Natural killer cell (primary cell): ENCODE measurements at regions not wholly inside any gene's neighbourhood (a gene's known extent, or its start where the extent isn't known, plus 50 kb on each side); places are given as distances from the start of the nearest gene placed in this dataset.

Experiments
- ATAC-seq, 3 donors: fragments of 150-1000 bp in 2 of 3; fragments of 200-7000 bp in 1 of 3; cut with Tn5 transposase; 1 replicate in 1 of 3; 2 replicates in 2 of 3; pipeline ENCODE4 v1.10.0; 2021; ENCODE audit warnings: mild to moderate bottlenecking in 2 of 3, moderate library complexity in 2 of 3
- DNase-seq, 2 donors: peaks; one replicate each; pipeline versions ENCODE4 v3.0.0 to v3.0.0-alpha.2; 2013 to 2021; ENCODE audit warnings: mixed read lengths in 1 of 2
- H3K27ac ChIP-seq: one replicate; pipeline ENCODE4 v1.5.1; 2013; ENCODE audit warnings: mild to moderate bottlenecking, low read length
- H3K27me3 ChIP-seq: one replicate; pipeline ENCODE4 v1.6.1; 2013; ENCODE audit warnings: low read length; ENCODE audit not compliant: control insufficient read depth, insufficient read depth
- H3K36me3 ChIP-seq: one replicate; pipeline ENCODE4 v1.6.1; 2013; ENCODE audit warnings: low read length; ENCODE audit not compliant: control insufficient read depth, insufficient read depth
- H3K4me1 ChIP-seq: one replicate; pipeline ENCODE4 v1.6.1; 2013; ENCODE audit warnings: low read length; ENCODE audit not compliant: control insufficient read depth, insufficient read depth
- H3K4me3 ChIP-seq: one replicate; pipeline ENCODE4 v1.5.1; 2013; ENCODE audit warnings: low read length
- H3K9me3 ChIP-seq: one replicate; pipeline ENCODE4 v1.6.1; 2013; ENCODE audit warnings: low read length; ENCODE audit not compliant: control insufficient read depth, insufficient read depth
- H3K27ac Mint-ChIP-seq, 2 donors: one replicate each; pipeline ENCODE4 v1.8.0; 2022; ENCODE audit warnings: mild to moderate bottlenecking in 2 of 2, mixed read lengths in 2 of 2, moderate library complexity in 1 of 2
- H3K27me3 Mint-ChIP-seq, 2 donors: one replicate each; pipeline ENCODE4 v1.8.0; 2022; ENCODE audit warnings: low read depth in 2 of 2, mixed read lengths in 2 of 2
- H3K36me3 Mint-ChIP-seq: one replicate; pipeline ENCODE4 v1.8.0; 2022; ENCODE audit warnings: mixed read lengths
- H3K4me1 Mint-ChIP-seq, 2 donors: one replicate each; pipeline ENCODE4 v1.8.0; 2022; ENCODE audit warnings: mixed read lengths in 2 of 2
- H3K4me3 Mint-ChIP-seq: one replicate; pipeline ENCODE4 v1.8.0; 2022; ENCODE audit warnings: mild to moderate bottlenecking, moderate library complexity, mixed read lengths
- H3K9me3 Mint-ChIP-seq, 2 donors: one replicate each; pipeline ENCODE4 v1.8.0; 2022; ENCODE audit warnings: mixed read lengths in 2 of 2
- WGBS: methylation state at CpG from one replicate; pipeline ENCODE4 v1.1.7; 2013; ENCODE audit warnings: missing lambda C conversion rate; ENCODE audit not compliant: insufficient coverage; 5-methylcytosine and 5-hydroxymethylcytosine counted together
- intact Hi-C: fragments of 100-400 bp; cut with micrococcal nuclease; formaldehyde crosslinking; loops from one replicate; pipeline ENCODE4 v1.14.2; 2022
- TF ChIP-seq, protein P1 (sequence below): fragments of 200-600 bp; IDR thresholded peaks from one replicate; pipeline ENCODE4 v1.8.0; 2022; ENCODE audit warnings: antibody characterized with exemption

DNA sequence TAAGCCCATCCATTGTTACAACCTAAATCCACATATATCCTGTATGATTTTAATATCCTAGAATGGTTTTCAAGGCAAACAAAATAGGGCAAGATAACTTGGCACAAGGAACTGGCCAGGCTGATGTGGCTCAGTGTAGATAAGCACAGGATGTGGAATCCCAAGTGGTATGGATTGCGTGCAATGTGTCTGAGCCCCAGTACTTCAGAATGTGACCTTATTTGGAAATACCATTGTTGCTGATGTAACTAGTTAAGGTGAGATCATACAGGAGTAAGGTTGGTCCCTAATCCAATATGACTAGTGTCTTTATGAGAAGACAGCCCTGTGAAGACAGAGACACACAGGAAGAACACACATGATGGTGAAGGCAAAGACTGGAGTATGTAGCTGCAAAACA is 72.4 kb downstream of the IL21 start:
- H3K27ac ChIP-seq = no peak overlapping the region
- TF ChIP-seq, protein P1, sequence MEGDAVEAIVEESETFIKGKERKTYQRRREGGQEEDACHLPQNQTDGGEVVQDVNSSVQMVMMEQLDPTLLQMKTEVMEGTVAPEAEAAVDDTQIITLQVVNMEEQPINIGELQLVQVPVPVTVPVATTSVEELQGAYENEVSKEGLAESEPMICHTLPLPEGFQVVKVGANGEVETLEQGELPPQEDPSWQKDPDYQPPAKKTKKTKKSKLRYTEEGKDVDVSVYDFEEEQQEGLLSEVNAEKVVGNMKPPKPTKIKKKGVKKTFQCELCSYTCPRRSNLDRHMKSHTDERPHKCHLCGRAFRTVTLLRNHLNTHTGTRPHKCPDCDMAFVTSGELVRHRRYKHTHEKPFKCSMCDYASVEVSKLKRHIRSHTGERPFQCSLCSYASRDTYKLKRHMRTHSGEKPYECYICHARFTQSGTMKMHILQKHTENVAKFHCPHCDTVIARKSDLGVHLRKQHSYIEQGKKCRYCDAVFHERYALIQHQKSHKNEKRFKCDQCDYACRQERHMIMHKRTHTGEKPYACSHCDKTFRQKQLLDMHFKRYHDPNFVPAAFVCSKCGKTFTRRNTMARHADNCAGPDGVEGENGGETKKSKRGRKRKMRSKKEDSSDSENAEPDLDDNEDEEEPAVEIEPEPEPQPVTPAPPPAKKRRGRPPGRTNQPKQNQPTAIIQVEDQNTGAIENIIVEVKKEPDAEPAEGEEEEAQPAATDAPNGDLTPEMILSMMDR = no peak
- H3K4me3 ChIP-seq = no peak overlapping the region
- H3K9me3 Mint-ChIP-seq = no peaks in the 10 kb centered on the region
- no peaks in the 10 kb centered on the region for H3K9me3 ChIP-seq
- DNase-seq (no peak), ATAC-seq (no peak)
- 69% methylated on average over 1 of the region's 1 CpG for WGBS
- no peak overlapping the region for H3K27ac Mint-ChIP-seq
- intact Hi-C loops = no loop called here
- no peaks in the 10 kb centered on the region for H3K27me3 ChIP-seq
- no peaks in the 10 kb centered on the region for H3K27me3 Mint-ChIP-seq
- no peaks in the 10 kb centered on the region for H3K36me3 Mint-ChIP-seq
- H3K4me1 Mint-ChIP-seq = no peaks in the 10 kb centered on the region
- H3K36me3 ChIP-seq = no peaks in the 10 kb centered on the region
- no peaks in the 10 kb centered on the region for H3K4me1 ChIP-seq
- no peak overlapping the region for H3K4me3 Mint-ChIP-seq

- no peak overlapping the region for H3K4me3 ChIP-seq
- Mint-ChIP-seq H3K4me1 (no peaks in the 10 kb centered on the region), H3K4me3 (no peak overlapping the region), H3K9me3 (no peaks in the 10 kb centered on the region), H3K27me3 (no peaks in the 10 kb centered on the region), H3K27ac (no peak overlapping the region), H3K36me3 (no peaks in the 10 kb centered on the region)
- 52% methylated on average over 3 of the region's 3 CpGs for WGBS
- no peaks in the 10 kb centered on the region for H3K36me3 ChIP-seq
- no peak overlapping the region for H3K27ac ChIP-seq
- no peaks in the 10 kb centered on the region for H3K4me1 ChIP-seq
- DNase-seq = no peak
- intact Hi-C loops = no loop called here
- H3K9me3 ChIP-seq = no peaks in the 10 kb centered on the region
- TF ChIP-seq, protein P1 = no peak
- no peak for ATAC-seq
- H3K27me3 ChIP-seq = no peaks in the 10 kb centered on the region
Observed at GRCh38 chr4:122542411-122543236, 78.2 kb downstream of the IL21 start.

DNA sequence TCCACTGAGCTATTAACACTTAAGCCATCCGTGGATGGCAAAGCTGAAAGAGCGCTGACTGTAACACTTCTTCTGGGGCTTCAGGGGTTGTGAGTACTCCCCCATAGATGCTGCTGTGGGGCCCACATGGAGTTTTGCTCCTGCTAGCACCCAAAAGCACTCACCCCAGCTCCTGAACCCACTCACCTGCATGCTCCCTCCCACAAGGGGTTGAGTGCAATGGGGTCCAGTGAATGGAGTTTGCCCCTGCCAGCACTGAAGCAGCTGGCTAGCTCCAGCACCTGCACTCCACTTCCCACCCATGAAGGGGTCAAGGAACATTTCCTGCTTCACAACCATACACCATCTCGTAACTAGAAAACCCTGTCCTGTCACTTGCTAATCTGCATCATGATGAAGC is 78.9 kb downstream of the IL21 start:
- ATAC-seq (no peak), DNase-seq (no peak)
- H3K4me3 ChIP-seq = no peak overlapping the region
- Mint-ChIP-seq H3K4me1 (no peaks in the 10 kb centered on the region), H3K4me3 (no peak overlapping the region), H3K27me3 (no peaks in the 10 kb centered on the region), H3K9me3 (no peaks in the 10 kb centered on the region), H3K36me3 (no peaks in the 10 kb centered on the region), H3K27ac (no peak overlapping the region)
- intact Hi-C loops = no loop called here
- H3K27me3 ChIP-seq = no peaks in the 10 kb centered on the region
- 87% methylated on average over 3 of the region's 3 CpGs for WGBS
- H3K36me3 ChIP-seq = no peaks in the 10 kb centered on the region
- H3K4me1 ChIP-seq = no peaks in the 10 kb centered on the region
- H3K9me3 ChIP-seq = no peaks in the 10 kb centered on the region
- TF ChIP-seq, protein P1 = no peak
- H3K27ac ChIP-seq = no peak overlapping the region

- Mint-ChIP-seq H3K36me3 (no peaks in the 10 kb centered on the region), H3K4me1 (no peaks in the 10 kb centered on the region), H3K27ac (no peak overlapping the region), H3K4me3 (no peak overlapping the region), H3K27me3 (no peaks in the 10 kb centered on the region), H3K9me3 (peaks cover 0 to 1% of the 10 kb centered on the region in 2 donors)
- Histone ChIP-seq H3K27me3 (no peaks in the 10 kb centered on the region), H3K9me3 (no peaks in the 10 kb centered on the region), H3K27ac (no peak overlapping the region), H3K4me1 (no peaks in the 10 kb centered on the region), H3K4me3 (no peak overlapping the region), H3K36me3 (no peaks in the 10 kb centered on the region)
- intact Hi-C loops = no loop called here
- DNase-seq (no peak), ATAC-seq (no peak)
- WGBS = 91% methylated on average over 1 of the region's 1 CpG
- TF ChIP-seq, protein P1 = no peak
Observed at GRCh38 chr4:122540838-122541237, 80.0 kb downstream of the IL21 start.
